K562 (cell line): ENCODE measurements at regions not wholly inside any gene's neighbourhood (a gene's known extent, or its start where the extent isn't known, plus 50 kb on each side); places are given as distances from the start of the nearest gene placed in this dataset.

Experiments
- ATAC-seq: fragments of 200-7000 bp; cut with Tn5 transposase; 3 replicates; pipeline ENCODE4 v1.9.1; 2020; ENCODE audit warnings: moderate library complexity
- BruUV-seq: library from RNA; stranded (reverse); fragments of 400-500 nt; replicated peaks from 2 replicates; lab custom pipeline; 2021; lab: Mats Ljungman, UMichigan
- CTCF ChIA-PET: fragments of 300-600 bp; formaldehyde crosslinking; extraction: SDS; loops from one replicate; lab custom pipeline; 2021; ENCODE audit warnings: low intra/inter-chr PET ratio; lab: Yijun Ruan, JAX
- POLR2A ChIA-PET: fragments of 300-600, 350-650 bp; sonication (Branson Sonifier 250); formaldehyde crosslinking; extraction: SDS; loops from one replicate; lab custom pipeline; 2021; ENCODE audit warnings: antibody characterized with exemption, inconsistent platforms; lab: Yijun Ruan, JAX
- DNase-seq, 4 experiments: peaks; one replicate each; pipeline versions ENCODE4 v3.0.0 to v3.0.0-alpha.2; 2011 to 2018; ENCODE audit warnings: low spot score in 3 of 4, mixed read lengths in 3 of 4; ENCODE audit errors: extremely low read depth in 1 of 4
- FAIRE-seq: peaks from 2 replicates; lab custom pipeline; 2011; peaks lifted over from hg19 to GRCh38; lab: Jason Lieb, UNC
- H2AFZ ChIP-seq: 2 replicates; pipeline ENCODE4 v1.6.0; 2011; ENCODE audit warnings: low read depth, low read length, control low read depth, inconsistent platforms
- H3K27ac ChIP-seq: fragments of 200-600 bp; 3 replicates; pipeline ENCODE4 v1.8.0; 2011; ENCODE audit warnings: low read depth, mild to moderate bottlenecking, control low read depth, inconsistent platforms, low read length, moderate library complexity, mixed read lengths; ENCODE audit errors: extremely low read depth
- H3K27me3 ChIP-seq, 2 experiments: fragments of 300-600 bp in 1 of 2; 2 replicates in 1 of 2; 3 replicates in 1 of 2; pipeline versions ENCODE4 v1.6.0 to v1.8.0; 2011; ENCODE audit warnings: inconsistent platforms in 2 of 2, low read length in 2 of 2, mild to moderate bottlenecking in 1 of 2, mixed read lengths in 1 of 2, moderate library complexity in 1 of 2; ENCODE audit not compliant: control insufficient read depth in 2 of 2, insufficient read depth in 2 of 2
- H3K36me3 ChIP-seq: fragments of 300-600 bp; 3 replicates; pipeline ENCODE4 v1.8.0; 2011; ENCODE audit warnings: mild to moderate bottlenecking, low read length, inconsistent platforms; ENCODE audit not compliant: control insufficient read depth, insufficient read depth
- H3K4me1 ChIP-seq, 2 experiments: fragments of 200-600 bp in 1 of 2; replicated peaks in 1 of 2; 2 replicates in 1 of 2; 3 replicates in 1 of 2; pipeline versions ENCODE4 v1.5.1 to v1.8.0; 2011; ENCODE audit warnings: inconsistent platforms in 2 of 2, low read length in 2 of 2, mild to moderate bottlenecking in 1 of 2, mixed read lengths in 1 of 2, moderate library complexity in 1 of 2; ENCODE audit not compliant: control insufficient read depth in 2 of 2, insufficient read depth in 2 of 2
- H3K4me2 ChIP-seq: 2 replicates; pipeline ENCODE4 v1.6.1; 2011; ENCODE audit warnings: low read length, control low read depth, inconsistent platforms, mixed read lengths; ENCODE audit not compliant: insufficient read depth
- H3K4me3 ChIP-seq: fragments of 200-600 bp; sonication (generic), shearing (Covaris generic); 2 replicates; pipeline ENCODE4 v1.5.1; 2016; ENCODE audit warnings: control low read depth, inconsistent platforms
- H3K79me2 ChIP-seq: fragments of 200-600 bp; 3 replicates; pipeline ENCODE4 v1.8.0; 2011; ENCODE audit warnings: low read length, inconsistent platforms; ENCODE audit not compliant: control insufficient read depth, insufficient read depth
- H3K9ac ChIP-seq, 2 experiments: 2 replicates each; pipeline versions ENCODE4 v1.6.0 to v1.6.1; 2011; ENCODE audit warnings: low read depth in 2 of 2, low read length in 2 of 2, control low read depth in 1 of 2, inconsistent platforms in 1 of 2, mild to moderate bottlenecking in 1 of 2, mixed read lengths in 1 of 2; ENCODE audit not compliant: insufficient read depth in 1 of 2
- H3K9me1 ChIP-seq: one replicate; pipeline ENCODE4 v1.6.0; 2011; ENCODE audit warnings: inconsistent platforms, mild to moderate bottlenecking, low read length, moderate library complexity; ENCODE audit not compliant: control insufficient read depth, insufficient read depth
- H3K9me3 ChIP-seq: replicated peaks from 2 replicates; pipeline ENCODE4 v1.5.1; 2011; ENCODE audit warnings: low read depth, low read length, inconsistent platforms; ENCODE audit not compliant: control insufficient read depth, insufficient read depth
- H4K20me1 ChIP-seq: replicated peaks from 2 replicates; pipeline ENCODE4 v1.6.1; 2011; ENCODE audit warnings: low read length, inconsistent platforms, mixed read lengths; ENCODE audit not compliant: control insufficient read depth, insufficient read depth
- BRF1 ChIP-seq: IDR thresholded peaks from 3 replicates; pipeline ENCODE4 v1.6.1; 2011; ENCODE audit warnings: borderline replicate concordance, mild to moderate bottlenecking; ENCODE audit not compliant: insufficient read length; ENCODE audit errors: extremely low read depth
- CBFA2T2 ChIP-seq: fragments of 450-650 bp; conservative IDR thresholded peaks from 2 replicates; pipeline ENCODE4 v1.6.1; 2017; ENCODE audit warnings: mild to moderate bottlenecking
- HMG20A ChIP-seq: fragments of 450-650 bp; formaldehyde crosslinking; conservative IDR thresholded peaks from 2 replicates; pipeline ENCODE4 v1.4.0; 2020; ENCODE audit warnings: mild to moderate bottlenecking, mixed read lengths
- IFI16 ChIP-seq: fragments of 250-450 bp; sonication (Bioruptor Pico); IDR thresholded peaks from 2 replicates; pipeline ENCODE4 v2.1.2; 2022; ENCODE audit warnings: mild to moderate bottlenecking, inconsistent platforms
- POLR3G ChIP-seq: IDR thresholded peaks from 2 replicates; pipeline ENCODE4 v1.6.1; 2011; ENCODE audit not compliant: insufficient read length, insufficient replicate concordance; ENCODE audit errors: extremely low read depth
- RUNX1 ChIP-seq: sonication (generic); IDR thresholded peaks from 2 replicates; pipeline ENCODE4 v1.6.1; 2016; ENCODE audit warnings: antibody characterized with exemption, low read depth
- SMAD1 ChIP-seq: fragments of 150-350 bp; IDR thresholded peaks from 2 replicates; pipeline ENCODE4 v1.6.1; 2014; ENCODE audit warnings: low read length, low read depth; ENCODE audit not compliant: partially characterized antibody
- SP1 ChIP-seq: sonication (generic); formaldehyde crosslinking; IDR thresholded peaks from 2 replicates; pipeline ENCODE4 v1.8.1; 2022; ENCODE audit warnings: mild to moderate bottlenecking, missing genetic modification reagents
- XRCC4 ChIP-seq: IDR thresholded peaks from one replicate; pipeline ENCODE4 v1.6.1; 2011; ENCODE audit not compliant: insufficient read depth, insufficient read length; ENCODE audit errors: extremely low read depth
- ZC3H11A ChIP-seq: IDR thresholded peaks from 2 replicates; pipeline ENCODE4 v1.6.1; 2012; ENCODE audit warnings: low read depth, low read length, improper control_type of control experiment
- ZNF197 ChIP-seq: fragments of 200-800 bp; sonication (Bioruptor generic); IDR thresholded peaks from 2 replicates; pipeline ENCODE4 v1.6.1; 2016; ENCODE audit warnings: low read depth, missing genetic modification characterization, missing compliant biosample characterization
- WGBS: fragments of 100-300 bp; shearing (Covaris generic); methylation state at CpG from one replicate; pipeline ENCODE4 v1.1.6; 2016; ENCODE audit warnings: low coverage, mixed read lengths; ENCODE audit not compliant: insufficient coverage; ENCODE audit errors: missing lambda C conversion rate; 5-methylcytosine and 5-hydroxymethylcytosine counted together
- in situ Hi-C: fragments of 300-500 bp; cut with MboI; formaldehyde crosslinking; loops from 4 replicates; pipeline ENCODE4 v1.15.0; 2018; ENCODE audit warnings: inconsistent platforms, mixed read lengths
- intact Hi-C: fragments of 100-400 bp; cut with micrococcal nuclease; formaldehyde crosslinking; loops from 2 replicates; pipeline ENCODE4 v1.14.2; 2022
- TF ChIP-seq, protein P1 (sequence below): fragments of 450-650 bp; IDR thresholded peaks from 2 replicates; pipeline ENCODE4 v1.6.1; 2017; ENCODE audit warnings: mild to moderate bottlenecking, moderate library complexity
- TF ChIP-seq, protein P2 (sequence below): fragments of 200-800 bp; sonication (Bioruptor generic); IDR thresholded peaks from 2 replicates; pipeline ENCODE4 v1.6.1; 2017; ENCODE audit warnings: missing genetic modification characterization, missing compliant biosample characterization
- TF ChIP-seq, protein P3 (sequence below): fragments of 450-650 bp; conservative IDR thresholded peaks from 2 replicates; pipeline ENCODE4 v1.6.1; 2016; ENCODE audit warnings: missing genetic modification characterization, low read depth, mild to moderate bottlenecking, control low read depth, missing compliant biosample characterization

DNA sequence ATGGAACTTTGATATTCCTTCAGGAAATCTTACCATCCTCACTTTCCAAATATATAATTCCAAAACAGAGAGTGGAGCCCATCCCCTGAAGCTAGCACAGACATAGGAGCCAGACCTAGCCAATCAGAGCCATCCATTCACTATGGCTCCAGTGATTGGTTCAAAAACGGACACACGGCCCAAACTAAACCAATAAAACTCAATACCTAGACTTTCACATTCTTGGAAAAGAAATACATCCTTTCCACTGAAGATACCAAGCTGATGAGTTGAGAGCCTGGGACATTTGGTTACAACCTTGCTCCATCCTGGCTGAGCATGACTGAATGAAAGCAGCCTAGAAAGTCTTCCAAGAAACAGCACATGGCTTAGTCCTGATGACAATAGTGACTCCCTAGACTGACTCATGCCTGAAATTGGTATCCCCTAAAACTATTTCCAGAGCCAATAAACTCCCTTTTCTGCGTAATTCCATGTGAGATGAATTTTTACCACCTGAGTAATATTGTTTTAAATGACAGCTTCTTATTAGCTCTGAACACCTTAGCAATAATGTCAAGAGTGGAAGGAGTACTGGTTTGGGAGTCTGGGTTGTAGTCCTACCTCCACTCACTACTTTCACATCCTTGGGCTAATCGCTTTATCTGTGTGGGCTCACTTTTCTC lies 189.6 kb upstream of the LNX1 start:
- no peak overlapping the region for H3K4me2 ChIP-seq
- CTCF ChIA-PET: no interaction called here
- no peaks in the 10 kb centered on the region for H3K9me3 ChIP-seq
- DNase-seq: no peak
- BruUV-seq: no TSS peak
- no peaks in the 10 kb centered on the region for H3K4me1 ChIP-seq
- ATAC-seq: no peak
- no peak overlapping the region for H3K4me3 ChIP-seq
- H2AFZ ChIP-seq: no peak overlapping the region
- no peaks in the 10 kb centered on the region for H4K20me1 ChIP-seq
- no peak overlapping the region for H3K9ac ChIP-seq
- WGBS: 2% methylated on average over 4 of the region's 4 CpGs
- H3K36me3 ChIP-seq: no peaks in the 10 kb centered on the region
- TF ChIP-seq CBFA2T2 (no peak), POLR3G (no peak), XRCC4 (no peak), IFI16 (no peak), SP1 (no peak), RUNX1 (no peak), ZC3H11A (no peak), SMAD1 (no peak), HMG20A (CRISPR knock-in tag) (no peak), ZNF197 (CRISPR knock-in tag) (no peak), BRF1 (no peak)
- TF ChIP-seq, protein P1, sequence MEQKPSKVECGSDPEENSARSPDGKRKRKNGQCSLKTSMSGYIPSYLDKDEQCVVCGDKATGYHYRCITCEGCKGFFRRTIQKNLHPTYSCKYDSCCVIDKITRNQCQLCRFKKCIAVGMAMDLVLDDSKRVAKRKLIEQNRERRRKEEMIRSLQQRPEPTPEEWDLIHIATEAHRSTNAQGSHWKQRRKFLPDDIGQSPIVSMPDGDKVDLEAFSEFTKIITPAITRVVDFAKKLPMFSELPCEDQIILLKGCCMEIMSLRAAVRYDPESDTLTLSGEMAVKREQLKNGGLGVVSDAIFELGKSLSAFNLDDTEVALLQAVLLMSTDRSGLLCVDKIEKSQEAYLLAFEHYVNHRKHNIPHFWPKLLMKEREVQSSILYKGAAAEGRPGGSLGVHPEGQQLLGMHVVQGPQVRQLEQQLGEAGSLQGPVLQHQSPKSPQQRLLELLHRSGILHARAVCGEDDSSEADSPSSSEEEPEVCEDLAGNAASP: no peak
- TF ChIP-seq, protein P2, sequence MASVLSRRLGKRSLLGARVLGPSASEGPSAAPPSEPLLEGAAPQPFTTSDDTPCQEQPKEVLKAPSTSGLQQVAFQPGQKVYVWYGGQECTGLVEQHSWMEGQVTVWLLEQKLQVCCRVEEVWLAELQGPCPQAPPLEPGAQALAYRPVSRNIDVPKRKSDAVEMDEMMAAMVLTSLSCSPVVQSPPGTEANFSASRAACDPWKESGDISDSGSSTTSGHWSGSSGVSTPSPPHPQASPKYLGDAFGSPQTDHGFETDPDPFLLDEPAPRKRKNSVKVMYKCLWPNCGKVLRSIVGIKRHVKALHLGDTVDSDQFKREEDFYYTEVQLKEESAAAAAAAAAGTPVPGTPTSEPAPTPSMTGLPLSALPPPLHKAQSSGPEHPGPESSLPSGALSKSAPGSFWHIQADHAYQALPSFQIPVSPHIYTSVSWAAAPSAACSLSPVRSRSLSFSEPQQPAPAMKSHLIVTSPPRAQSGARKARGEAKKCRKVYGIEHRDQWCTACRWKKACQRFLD: no peak
- TF ChIP-seq, protein P3, sequence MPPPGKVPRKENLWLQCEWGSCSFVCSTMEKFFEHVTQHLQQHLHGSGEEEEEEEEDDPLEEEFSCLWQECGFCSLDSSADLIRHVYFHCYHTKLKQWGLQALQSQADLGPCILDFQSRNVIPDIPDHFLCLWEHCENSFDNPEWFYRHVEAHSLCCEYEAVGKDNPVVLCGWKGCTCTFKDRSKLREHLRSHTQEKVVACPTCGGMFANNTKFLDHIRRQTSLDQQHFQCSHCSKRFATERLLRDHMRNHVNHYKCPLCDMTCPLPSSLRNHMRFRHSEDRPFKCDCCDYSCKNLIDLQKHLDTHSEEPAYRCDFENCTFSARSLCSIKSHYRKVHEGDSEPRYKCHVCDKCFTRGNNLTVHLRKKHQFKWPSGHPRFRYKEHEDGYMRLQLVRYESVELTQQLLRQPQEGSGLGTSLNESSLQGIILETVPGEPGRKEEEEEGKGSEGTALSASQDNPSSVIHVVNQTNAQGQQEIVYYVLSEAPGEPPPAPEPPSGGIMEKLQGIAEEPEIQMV: no peak
- no peaks in the 10 kb centered on the region for H3K79me2 ChIP-seq
- FAIRE-seq: no peak
- in situ Hi-C loops: no loop called here
- H3K27ac ChIP-seq: no peak overlapping the region
- no peaks in the 10 kb centered on the region for H3K27me3 ChIP-seq
- intact Hi-C loops: no loop called here
- POLR2A ChIA-PET: no interaction called here
- no peaks in the 10 kb centered on the region for H3K9me1 ChIP-seq
